IPS-18a (cell line): ENCODE measurements at regions not wholly inside any gene's neighbourhood (a gene's known extent, or its start where the extent isn't known, plus 50 kb on each side); places are given as distances from the start of the nearest gene placed in this dataset.
"Not testable (repeated sequence)": the region's sequence is repeated elsewhere in the genome, so short reads cannot be mapped to it uniquely, and the experiment has no call there.

Experiments used
- H3K27ac ChIP-seq: one replicate; pipeline ENCODE4 v1.5.1; 2013; ENCODE audit warnings: low read length
- H3K27me3 ChIP-seq: one replicate; pipeline ENCODE4 v1.6.1; 2013; ENCODE audit warnings: mild to moderate bottlenecking, low read length; ENCODE audit not compliant: control insufficient read depth, insufficient read depth
- H3K36me3 ChIP-seq: one replicate; pipeline ENCODE4 v1.6.1; 2013; ENCODE audit warnings: low read depth, low read length; ENCODE audit not compliant: control insufficient read depth
- H3K4me1 ChIP-seq: one replicate; pipeline ENCODE4 v1.6.1; 2013; ENCODE audit warnings: low read depth, low read length; ENCODE audit not compliant: control insufficient read depth
- H3K4me3 ChIP-seq: one replicate; pipeline ENCODE4 v1.5.1; 2013; ENCODE audit warnings: low read length
- H3K9ac ChIP-seq: one replicate; pipeline ENCODE4 v1.6.1; 2013; ENCODE audit warnings: mild to moderate bottlenecking, low read length, moderate library complexity
- H3K9me3 ChIP-seq: one replicate; pipeline ENCODE4 v1.6.1; 2013; ENCODE audit warnings: low read depth, low read length; ENCODE audit not compliant: control insufficient read depth

- H3K36me3 ChIP-seq, result no peaks in the 10 kb centered on the region
- H3K27me3 ChIP-seq, result no peaks in the 10 kb centered on the region
- no peaks in the 10 kb centered on the region for H3K9me3 ChIP-seq
- H3K9ac ChIP-seq, result no peak overlapping the region
- H3K4me1 ChIP-seq, result no peaks in the 10 kb centered on the region
- H3K27ac ChIP-seq, result no peak overlapping the region
- H3K4me3 ChIP-seq, result no peak overlapping the region
Measured at GRCh38 chrX:94942603-94943002, 1268.6 kb downstream of the FAM133A start.

GRCh38 chrX:94946137-94946536 lies 1272.1 kb downstream of the FAM133A start:
- H3K27ac ChIP-seq, H3K4me1 ChIP-seq, H3K36me3 ChIP-seq, H3K9me3 ChIP-seq, H3K27me3 ChIP-seq, H3K9ac ChIP-seq, H3K4me3 ChIP-seq: not testable (repeated sequence)

- H3K27me3 ChIP-seq, result no peaks in the 10 kb centered on the region
- peaks cover 3% of the 10 kb centered on the region for H3K4me1 ChIP-seq
- H3K9me3 ChIP-seq, result no peaks in the 10 kb centered on the region
- no peak overlapping the region for H3K9ac ChIP-seq
- no peak overlapping the region for H3K27ac ChIP-seq
- H3K36me3 ChIP-seq, result no peaks in the 10 kb centered on the region
- no peak overlapping the region for H3K4me3 ChIP-seq
Measured at GRCh38 chrX:94961730-94962129, 1287.7 kb downstream of the FAM133A start.

- Histone ChIP-seq H3K9me3 (no peaks in the 10 kb centered on the region), H3K27ac (no peak overlapping the region), H3K36me3 (no peaks in the 10 kb centered on the region), H3K4me1 (no peaks in the 10 kb centered on the region), H3K27me3 (no peaks in the 10 kb centered on the region), H3K9ac (no peak overlapping the region), H3K4me3 (no peak overlapping the region)
Measured at GRCh38 chrX:94977562-94977961, 1303.6 kb downstream of the FAM133A start.

GRCh38 chrX:94977986-94978385 lies 1304.0 kb downstream of the FAM133A start:
- Histone ChIP-seq H3K9ac (no peak overlapping the region), H3K4me1 (no peaks in the 10 kb centered on the region), H3K4me3 (no peak overlapping the region), H3K9me3 (no peaks in the 10 kb centered on the region), H3K27me3 (no peaks in the 10 kb centered on the region), H3K27ac (no peak overlapping the region), H3K36me3 (no peaks in the 10 kb centered on the region)
